GM23338 (cell line): ENCODE measurements at regions not wholly inside any gene's neighbourhood (a gene's known extent, or its start where the extent isn't known, plus 50 kb on each side); places are given as distances from the start of the nearest gene placed in this dataset.

ENCODE experiments used
- ATAC-seq: fragments of 200-7000 bp; cut with Tn5 transposase; 3 replicates; pipeline ENCODE4 v1.9.1; 2020
- DNase-seq: peaks from one replicate; pipeline ENCODE4 v3.0.0-alpha.2; 2015; ENCODE audit warnings: low spot score
- H2AFZ ChIP-seq: fragments of 200-600 bp; sonication (generic); 2 replicates; pipeline ENCODE4 v1.8.0; 2016; ENCODE audit warnings: antibody characterized with exemption, mild to moderate bottlenecking, moderate library complexity
- H3F3A ChIP-seq: fragments of 200-600 bp; sonication (generic); replicated peaks from 2 replicates; pipeline ENCODE4 v1.8.0; 2017; ENCODE audit warnings: antibody characterized with exemption, mixed run types, low read depth
- H3K27ac ChIP-seq: fragments of 200-600 bp; sonication (generic); 2 replicates; pipeline ENCODE4 v1.6.1; 2016; ENCODE audit warnings: low read depth
- H3K27me3 ChIP-seq: fragments of 200-600 bp; sonication (generic); 2 replicates; pipeline ENCODE4 v1.8.0; 2016; ENCODE audit warnings: mild to moderate bottlenecking, mixed run types, moderate library complexity; ENCODE audit not compliant: insufficient read depth
- H3K36me3 ChIP-seq: fragments of 200-600 bp; sonication (generic); 2 replicates; pipeline ENCODE4 v1.8.0; 2016; ENCODE audit warnings: mild to moderate bottlenecking; ENCODE audit not compliant: insufficient read depth
- H3K4me1 ChIP-seq: fragments of 200-600 bp; sonication (generic); 2 replicates; pipeline ENCODE4 v1.8.0; 2016; ENCODE audit warnings: mild to moderate bottlenecking, moderate library complexity; ENCODE audit not compliant: insufficient read depth
- H3K4me2 ChIP-seq: fragments of 200-600 bp; sonication (generic); 2 replicates; pipeline ENCODE4 v1.7.1; 2017; ENCODE audit warnings: mixed run types
- H3K4me3 ChIP-seq: fragments of 200-600 bp; sonication (generic); 2 replicates; pipeline ENCODE4 v1.6.1; 2016; ENCODE audit warnings: mixed run types
- H3K79me2 ChIP-seq: fragments of 200-600 bp; sonication (generic); replicated peaks from 2 replicates; pipeline ENCODE4 v1.8.0; 2017; ENCODE audit warnings: mild to moderate bottlenecking; ENCODE audit not compliant: insufficient read depth
- H3K9me2 ChIP-seq: fragments of 200-600 bp; sonication (generic); 2 replicates; pipeline ENCODE4 v1.8.0; 2017; ENCODE audit not compliant: insufficient read depth
- H4K20me1 ChIP-seq: fragments of 200-600 bp; sonication (generic); replicated peaks from 2 replicates; pipeline ENCODE4 v1.8.0; 2017; ENCODE audit warnings: mild to moderate bottlenecking; ENCODE audit not compliant: insufficient read depth
- H3K27ac Mint-ChIP-seq: 2 replicates; pipeline ENCODE4 v1.8.0; 2020; ENCODE audit warnings: inconsistent platforms, mild to moderate bottlenecking, moderate library complexity, mixed read lengths
- H3K27me3 Mint-ChIP-seq: 3 replicates; pipeline ENCODE4 v1.8.0; 2022; ENCODE audit warnings: low read depth, mild to moderate bottlenecking, moderate library complexity, mixed read lengths, inconsistent platforms; ENCODE audit not compliant: insufficient read depth, poor library complexity
- H3K36me3 Mint-ChIP-seq: 3 replicates; pipeline ENCODE4 v1.8.0; 2021; ENCODE audit warnings: low read depth, mild to moderate bottlenecking, inconsistent platforms, moderate library complexity, mixed read lengths
- H3K4me1 Mint-ChIP-seq: 3 replicates; pipeline ENCODE4 v1.8.0; 2020; ENCODE audit warnings: mild to moderate bottlenecking, inconsistent platforms, mixed read lengths
- H3K4me3 Mint-ChIP-seq: 3 replicates; pipeline ENCODE4 v1.8.0; 2021; ENCODE audit warnings: moderate library complexity, mild to moderate bottlenecking, inconsistent platforms, mixed read lengths
- H3K9me3 Mint-ChIP-seq: 3 replicates; pipeline ENCODE4 v1.8.0; 2020; ENCODE audit warnings: moderate library complexity, mild to moderate bottlenecking, inconsistent platforms, mixed read lengths
- CREB1 ChIP-seq: fragments of 250-450 bp; sonication (Bioruptor Pico); IDR thresholded peaks from 2 replicates; pipeline ENCODE4 v1.5.0; 2020; ENCODE audit warnings: low read depth, mild to moderate bottlenecking, moderate library complexity
- CTCF ChIP-seq, 2 experiments: fragments of 200-600 bp in 1 of 2; sonication (generic) in 1 of 2; conservative IDR thresholded peaks; 2 replicates each; pipeline versions ENCODE4 v1.5.1 to v1.6.1; 2016 to 2017; ENCODE audit warnings: antibody characterized with exemption in 2 of 2, low read depth in 2 of 2, mild to moderate bottlenecking in 2 of 2, moderate library complexity in 1 of 2
- EZH2phosphoT487 ChIP-seq: fragments of 200-600 bp; sonication (generic); IDR thresholded peaks from one replicate; pipeline ENCODE4 v1.8.1; 2018; ENCODE audit warnings: antibody characterized with exemption; ENCODE audit not compliant: unreplicated experiment
- JUNB ChIP-seq: IDR thresholded peaks from one replicate; pipeline ENCODE4 v1.6.1; 2016; ENCODE audit warnings: antibody characterized with exemption; ENCODE audit not compliant: unreplicated experiment
- NANOG ChIP-seq: IDR thresholded peaks from 2 replicates; pipeline ENCODE4 v1.6.1; 2016; ENCODE audit warnings: antibody characterized with exemption, borderline replicate concordance
- STAT1 ChIP-seq: IDR thresholded peaks from one replicate; pipeline ENCODE4 v1.6.1; 2016; ENCODE audit warnings: antibody characterized with exemption; ENCODE audit not compliant: unreplicated experiment
- ZNF331 ChIP-seq: fragments of 250-450 bp; sonication (Bioruptor Pico); IDR thresholded peaks from 2 replicates; pipeline ENCODE4 v1.5.0; 2020; ENCODE audit warnings: low read depth, mild to moderate bottlenecking, moderate library complexity
- ZNF462 ChIP-seq: fragments of 250-450 bp; sonication (Bioruptor Pico); IDR thresholded peaks from 2 replicates; pipeline ENCODE4 v1.5.0; 2020; ENCODE audit warnings: mild to moderate bottlenecking, moderate library complexity

GRCh38 chr2:77962943-77963342 is 440.8 kb upstream of the LRRTM4 start (continued):
- TF ChIP-seq STAT1, result no peak

- Histone ChIP-seq H3K79me2 (no peaks in the 10 kb centered on the region), H3K4me2 (no peak overlapping the region), H3K27me3 (no peaks in the 10 kb centered on the region), H3K4me1 (peaks cover 21% of the 10 kb centered on the region), H3K9me2 (peaks cover 3% of the 10 kb centered on the region; the same call in 1 of the 2 replicates), H3K36me3 (peaks cover 8% of the 10 kb centered on the region; the same call in 1 of the 2 replicates), H3F3A (no peaks in the 10 kb centered on the region), H3K4me3 (no peak overlapping the region), H2AFZ (no peak overlapping the region; the same call in 1 of the 2 replicates), H3K27ac (no peak overlapping the region), H4K20me1 (no peaks in the 10 kb centered on the region)
- Mint-ChIP-seq H3K27me3 (no peaks in the 10 kb centered on the region), H3K4me3 (no peak overlapping the region), H3K27ac (no peak overlapping the region), H3K9me3 (peaks cover 28% of the 10 kb centered on the region), H3K4me1 (peaks cover 15% of the 10 kb centered on the region; the same call in 2 of the 3 replicates), H3K36me3 (peaks cover 33% of the 10 kb centered on the region)
- TF ChIP-seq EZH2phosphoT487, result no peak
- TF ChIP-seq CTCF (conservative IDR thresholded peaks at IDR 0.05; ENCODE audit: low read depth in 2 of 2), result peak; percentile 46 to 59
- no peak for TF ChIP-seq CREB1 (CRISPR knock-in tag)
- TF ChIP-seq ZNF462 (CRISPR knock-in tag), result no peak
- TF ChIP-seq NANOG, result no peak
- TF ChIP-seq JUNB, result no peak
- no peak for TF ChIP-seq ZNF331 (CRISPR knock-in tag)
- ATAC-seq (peak; percentile 57), DNase-seq (peak; percentile 20)
These were observed 455.4 kb upstream of the LRRTM4 start for GRCh38 chr2:77977471-77978063.
